GM18505 (cell line): ENCODE measurements at regions not wholly inside any gene's neighbourhood (a gene's known extent, or its start where the extent isn't known, plus 50 kb on each side); places are given as distances from the start of the nearest gene placed in this dataset.

ENCODE experiments used
- ATAC-seq: cut with Tn5 transposase; IDR thresholded peaks from one replicate; pipeline ENCODE4 v1.9.1; 2021; ENCODE audit not compliant: unreplicated experiment
- POLR2A ChIP-seq: IDR thresholded peaks from 4 replicates; pipeline ENCODE4 v1.6.1; 2011; ENCODE audit warnings: borderline replicate concordance; ENCODE audit not compliant: insufficient read depth, insufficient read length; ENCODE audit errors: extremely low read depth

- no peak for TF ChIP-seq POLR2A
- ATAC-seq, result no peak
These were observed 292.5 kb upstream of the SNX7 start for GRCh38 chr1:98368995-98369394.

- no peak for TF ChIP-seq POLR2A
- ATAC-seq, result no peak
These were observed 294.1 kb upstream of the SNX7 start for GRCh38 chr1:98367426-98367825.

- no peak for ATAC-seq
- TF ChIP-seq POLR2A, result no peak
These were observed 295.2 kb upstream of the SNX7 start for GRCh38 chr1:98366343-98366742.

GRCh38 chr1:98364544-98364943, 297.0 kb upstream of the SNX7 start:
- TF ChIP-seq POLR2A, result no peak
- no peak for ATAC-seq

- TF ChIP-seq POLR2A, result no peak
- ATAC-seq, result no peak
These were observed 300.7 kb upstream of the SNX7 start for GRCh38 chr1:98360864-98361263.

- ATAC-seq, result no peak
- TF ChIP-seq POLR2A, result no peak
These were observed 305.7 kb upstream of the SNX7 start for GRCh38 chr1:98355656-98356383.

GRCh38 chr1:98352378-98352777, 309.1 kb upstream of the SNX7 start:
- TF ChIP-seq POLR2A, result no peak
- ATAC-seq, result no peak

GRCh38 chr1:98351561-98351960, 310.0 kb upstream of the SNX7 start:
- no peak for ATAC-seq
- no peak for TF ChIP-seq POLR2A

GRCh38 chr1:98345417-98345816, 316.1 kb upstream of the SNX7 start:
- no peak for TF ChIP-seq POLR2A
- no peak for ATAC-seq

GRCh38 chr1:98344731-98345130, 316.8 kb upstream of the SNX7 start:
- no peak for ATAC-seq
- no peak for TF ChIP-seq POLR2A

- no peak for TF ChIP-seq POLR2A
These were observed 319.0 kb upstream of the SNX7 start for GRCh38 chr1:98342566-98342965.

GRCh38 chr1:98340511-98340910, 321.0 kb upstream of the SNX7 start:
- ATAC-seq, result no peak
- TF ChIP-seq POLR2A, result no peak

More at GRCh38 chr1:98342566-98342965, 319.0 kb upstream of the SNX7 start:
- no peak for ATAC-seq

GRCh38 chr1:98336472-98337083, 324.9 kb upstream of the SNX7 start:
- no peak for TF ChIP-seq POLR2A
- no peak for ATAC-seq

- ATAC-seq, result no peak
- TF ChIP-seq POLR2A, result no peak
These were observed 327.6 kb upstream of the SNX7 start for GRCh38 chr1:98333936-98334335.

GRCh38 chr1:98333406-98333805, 328.1 kb upstream of the SNX7 start:
- ATAC-seq, result no peak

GRCh38 chr1:98331718-98332311, 329.7 kb upstream of the SNX7 start:
- no peak for ATAC-seq
- TF ChIP-seq POLR2A, result no peak

More at GRCh38 chr1:98333406-98333805, 328.1 kb upstream of the SNX7 start:
- TF ChIP-seq POLR2A, result no peak
